ENCODE measurements at regions not wholly inside any gene's neighbourhood (a gene's known extent, or its start where the extent isn't known, plus 50 kb on each side); places are given as distances from the start of the nearest gene placed in this dataset.
"Not testable (repeated sequence)": the region's sequence is repeated elsewhere in the genome, so short reads cannot be mapped to it uniquely, and the experiment has no call there.

GRCh38 chr6:81605526-81605925 is 147.0 kb downstream of the TENT5A start:
- peaks cover 0 to 1% (median 0%) of the 10 kb centered on the region in 3 donors for H3K27me3 Mint-ChIP-seq (ENCODE audit: low read depth in 3 of 3)
- H2AFZ ChIP-seq (ENCODE audit: insufficient read depth, low read depth, low read length, poor library complexity, severe bottlenecking), result no peak overlapping the region
- H3K4me1 ChIP-seq (ENCODE audit: control insufficient read depth in 1 of 2, insufficient read depth in 2 of 2, low read length in 2 of 2), result no peaks in the 10 kb centered on the region
- no peak overlapping the region for H3K27ac Mint-ChIP-seq
- intact Hi-C loops (cut with micrococcal nuclease), result no loop called here
- no CpG with 5 or more reads among the region's 1 CpG for WGBS (ENCODE audit: insufficient coverage)
- H3K9ac ChIP-seq (ENCODE audit: insufficient read depth, low read length, poor library complexity, severe bottlenecking), result no peak overlapping the region
- no peak overlapping the region for H3K4me2 ChIP-seq (replicated peaks; ENCODE audit: extremely low read depth, low read length, poor library complexity, severe bottlenecking)
- H3K36me3 ChIP-seq (replicated peaks in 1 of 2; ENCODE audit: control insufficient read depth in 1 of 2, insufficient read depth in 2 of 2, low read length in 2 of 2), result no peaks in the 10 kb centered on the region
- no peak overlapping the region for H3K27ac ChIP-seq (ENCODE audit: low read depth in 1 of 2, low read length in 2 of 2)
- H4K20me1 ChIP-seq (ENCODE audit: insufficient read depth, low read length), result no peaks in the 10 kb centered on the region
- peaks cover 3 to 9% (median 8%) of the 10 kb centered on the region in 7 donors for H3K9me3 Mint-ChIP-seq
- H3K4me3 Mint-ChIP-seq, result no peak overlapping the region
- no peaks in the 10 kb centered on the region for H3K36me3 Mint-ChIP-seq
- no peaks in the 10 kb centered on the region for H3K79me2 ChIP-seq (ENCODE audit: insufficient read depth, low read length)
- no peaks in the 10 kb centered on the region for H3K4me1 Mint-ChIP-seq
- H3K4me3 ChIP-seq (replicated peaks in 1 of 3; ENCODE audit: low read depth in 2 of 3, low read length in 3 of 3), result no peak overlapping the region
- no peaks in the 10 kb centered on the region for H3K9me3 ChIP-seq (replicated peaks in 1 of 2; ENCODE audit: control insufficient read depth in 1 of 2, insufficient read depth in 1 of 2, low read length in 2 of 2)
- TF ChIP-seq, protein P1, sequence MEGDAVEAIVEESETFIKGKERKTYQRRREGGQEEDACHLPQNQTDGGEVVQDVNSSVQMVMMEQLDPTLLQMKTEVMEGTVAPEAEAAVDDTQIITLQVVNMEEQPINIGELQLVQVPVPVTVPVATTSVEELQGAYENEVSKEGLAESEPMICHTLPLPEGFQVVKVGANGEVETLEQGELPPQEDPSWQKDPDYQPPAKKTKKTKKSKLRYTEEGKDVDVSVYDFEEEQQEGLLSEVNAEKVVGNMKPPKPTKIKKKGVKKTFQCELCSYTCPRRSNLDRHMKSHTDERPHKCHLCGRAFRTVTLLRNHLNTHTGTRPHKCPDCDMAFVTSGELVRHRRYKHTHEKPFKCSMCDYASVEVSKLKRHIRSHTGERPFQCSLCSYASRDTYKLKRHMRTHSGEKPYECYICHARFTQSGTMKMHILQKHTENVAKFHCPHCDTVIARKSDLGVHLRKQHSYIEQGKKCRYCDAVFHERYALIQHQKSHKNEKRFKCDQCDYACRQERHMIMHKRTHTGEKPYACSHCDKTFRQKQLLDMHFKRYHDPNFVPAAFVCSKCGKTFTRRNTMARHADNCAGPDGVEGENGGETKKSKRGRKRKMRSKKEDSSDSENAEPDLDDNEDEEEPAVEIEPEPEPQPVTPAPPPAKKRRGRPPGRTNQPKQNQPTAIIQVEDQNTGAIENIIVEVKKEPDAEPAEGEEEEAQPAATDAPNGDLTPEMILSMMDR (IDR thresholded peaks at IDR 0.05), result no peak
- no peak for DNase-seq
- H3K27me3 ChIP-seq (ENCODE audit: control insufficient read depth in 2 of 2, insufficient read depth in 2 of 2, low read length in 2 of 2), result no peaks in the 10 kb centered on the region

GRCh38 chr6:81601918-81602317 is 150.6 kb downstream of the TENT5A start:
- no CpG with 5 or more reads among the region's 2 CpGs for WGBS (ENCODE audit: insufficient coverage)
- H3K4me2 ChIP-seq (replicated peaks; ENCODE audit: extremely low read depth, low read length, poor library complexity, severe bottlenecking), result no peak overlapping the region
- H3K4me3 Mint-ChIP-seq, result no peak overlapping the region
- H3K27ac Mint-ChIP-seq, result no peak overlapping the region
- H3K9ac ChIP-seq (ENCODE audit: insufficient read depth, low read length, poor library complexity, severe bottlenecking), result no peak overlapping the region
- H3K36me3 ChIP-seq (replicated peaks in 1 of 2; ENCODE audit: control insufficient read depth in 1 of 2, insufficient read depth in 2 of 2, low read length in 2 of 2), result no peaks in the 10 kb centered on the region
- no peaks in the 10 kb centered on the region for H3K4me1 ChIP-seq (ENCODE audit: control insufficient read depth in 1 of 2, insufficient read depth in 2 of 2, low read length in 2 of 2)
- H3K27ac ChIP-seq (ENCODE audit: low read depth in 1 of 2, low read length in 2 of 2), result no peak overlapping the region
- H4K20me1 ChIP-seq (ENCODE audit: insufficient read depth, low read length), result no peaks in the 10 kb centered on the region
- peaks cover 3 to 9% (median 8%) of the 10 kb centered on the region in 7 donors for H3K9me3 Mint-ChIP-seq
- no peaks in the 10 kb centered on the region for H3K4me1 Mint-ChIP-seq
- intact Hi-C loops (cut with micrococcal nuclease), result no loop called here
- no peaks in the 10 kb centered on the region for H3K79me2 ChIP-seq (ENCODE audit: insufficient read depth, low read length)
- no peak overlapping the region for H3K4me3 ChIP-seq (replicated peaks in 1 of 3; ENCODE audit: low read depth in 2 of 3, low read length in 3 of 3)
- no peaks in the 10 kb centered on the region for H3K9me3 ChIP-seq (replicated peaks in 1 of 2; ENCODE audit: control insufficient read depth in 1 of 2, insufficient read depth in 1 of 2, low read length in 2 of 2)
- no peak overlapping the region for H2AFZ ChIP-seq (ENCODE audit: insufficient read depth, low read depth, low read length, poor library complexity, severe bottlenecking)
- TF ChIP-seq, protein P1 (IDR thresholded peaks at IDR 0.05), result no peak
- H3K27me3 Mint-ChIP-seq (ENCODE audit: low read depth in 3 of 3), result peaks cover 0 to 1% (median 0%) of the 10 kb centered on the region in 3 donors
- H3K36me3 Mint-ChIP-seq, result no peaks in the 10 kb centered on the region
- DNase-seq, result no peak
- H3K27me3 ChIP-seq (ENCODE audit: control insufficient read depth in 2 of 2, insufficient read depth in 2 of 2, low read length in 2 of 2), result no peaks in the 10 kb centered on the region

- DNase-seq; H3K27ac ChIP-seq (ENCODE audit: low read depth in 1 of 2, low read length in 2 of 2); H3K9ac ChIP-seq (ENCODE audit: insufficient read depth, low read length, poor library complexity, severe bottlenecking); H3K4me3 ChIP-seq (replicated peaks in 1 of 3; ENCODE audit: low read depth in 2 of 3, low read length in 3 of 3); H4K20me1 ChIP-seq (ENCODE audit: insufficient read depth, low read length); H3K79me2 ChIP-seq (ENCODE audit: insufficient read depth, low read length); H2AFZ ChIP-seq (ENCODE audit: insufficient read depth, low read depth, low read length, poor library complexity, severe bottlenecking); H3K27me3 Mint-ChIP-seq (ENCODE audit: low read depth in 3 of 3); H3K27me3 ChIP-seq (ENCODE audit: control insufficient read depth in 2 of 2, insufficient read depth in 2 of 2, low read length in 2 of 2); H3K27ac Mint-ChIP-seq; H3K4me1 Mint-ChIP-seq; H3K4me2 ChIP-seq (replicated peaks; ENCODE audit: extremely low read depth, low read length, poor library complexity, severe bottlenecking); intact Hi-C loops (cut with micrococcal nuclease); H3K9me3 ChIP-seq (replicated peaks in 1 of 2; ENCODE audit: control insufficient read depth in 1 of 2, insufficient read depth in 1 of 2, low read length in 2 of 2); H3K4me3 Mint-ChIP-seq; H3K36me3 ChIP-seq (replicated peaks in 1 of 2; ENCODE audit: control insufficient read depth in 1 of 2, insufficient read depth in 2 of 2, low read length in 2 of 2); H3K36me3 Mint-ChIP-seq; H3K4me1 ChIP-seq (ENCODE audit: control insufficient read depth in 1 of 2, insufficient read depth in 2 of 2, low read length in 2 of 2): not testable (repeated sequence)
- WGBS (ENCODE audit: insufficient coverage), result no CpG with 5 or more reads among the region's 4 CpGs
- peaks cover 3 to 11% (median 8%) of the 10 kb centered on the region in 7 donors for H3K9me3 Mint-ChIP-seq
These were observed 152.0 kb downstream of the TENT5A start for GRCh38 chr6:81600488-81600887.

All from CD14-positive monocyte (primary cell).